HEK293 (cell line): ENCODE measurements at regions not wholly inside any gene's neighbourhood (a gene's known extent, or its start where the extent isn't known, plus 50 kb on each side); places are given as distances from the start of the nearest gene placed in this dataset.
A peak's percentile ranks its signal among the peaks of the same experiment; 100 is the strongest.

Source experiments
- CTCF ChIA-PET: fragments of 350-600 bp; formaldehyde crosslinking; extraction: SDS; loops from one replicate; lab custom pipeline; 2021; ENCODE audit warnings: antibody characterized with exemption; lab: Yijun Ruan, JAX
- POLR2A ChIA-PET: fragments of 300-600 bp; formaldehyde crosslinking; extraction: SDS; loops from one replicate; lab custom pipeline; 2020; ENCODE audit warnings: antibody characterized with exemption, inconsistent platforms; lab: Yijun Ruan, JAX
- H3K27ac ChIP-seq: fragments of 200-500 bp; sonication (Bioruptor generic); 2 replicates; pipeline ENCODE4 v1.5.1; 2014; ENCODE audit warnings: low read depth, low read length, control low read depth, inconsistent platforms; ENCODE audit errors: extremely low read depth
- H3K36me3 ChIP-seq, 2 experiments: fragments of 200-500 bp in 1 of 2; sonication (Bioruptor generic) in 1 of 2; 1 replicate in 1 of 2; 2 replicates in 1 of 2; pipeline ENCODE4 v1.5.1; 2014 to 2017; ENCODE audit warnings: inconsistent platforms in 2 of 2, low read length in 2 of 2; ENCODE audit not compliant: control insufficient read depth in 2 of 2, insufficient read depth in 1 of 2
- H3K4me1 ChIP-seq: fragments of 200-500 bp; sonication (Bioruptor generic); 2 replicates; pipeline ENCODE4 v1.5.1; 2014; ENCODE audit warnings: mild to moderate bottlenecking, low read length, inconsistent platforms; ENCODE audit not compliant: control insufficient read depth, insufficient read depth
- H3K4me3 ChIP-seq: 2 replicates; pipeline ENCODE4 v1.5.1; 2011; ENCODE audit warnings: low read depth, mild to moderate bottlenecking, control low read depth, low read length, moderate library complexity
- H3K9me3 ChIP-seq: fragments of 200-500 bp; sonication (Bioruptor generic); 2 replicates; pipeline ENCODE4 v1.5.1; 2014; ENCODE audit warnings: low read depth, low read length, inconsistent platforms; ENCODE audit not compliant: control insufficient read depth, insufficient read depth
- AEBP2 ChIP-seq: fragments of 450-650 bp; formaldehyde crosslinking; IDR thresholded peaks from 2 replicates; pipeline ENCODE4 v1.5.1; 2016; ENCODE audit warnings: missing biosample characterization, missing genetic modification characterization, borderline replicate concordance
- PRDM4 ChIP-seq: fragments of 450-650 bp; formaldehyde crosslinking; IDR thresholded peaks from 2 replicates; pipeline ENCODE4 v1.5.1; 2017; ENCODE audit warnings: missing biosample characterization, missing genetic modification characterization
- SALL2 ChIP-seq: fragments of 450-650 bp; formaldehyde crosslinking; IDR thresholded peaks from 2 replicates; pipeline ENCODE4 v1.5.0; 2017; ENCODE audit warnings: missing biosample characterization, mild to moderate bottlenecking, missing genetic modification characterization, borderline replicate concordance
- TSHZ1 ChIP-seq: fragments of 450-650 bp; formaldehyde crosslinking; IDR thresholded peaks from 2 replicates; pipeline ENCODE4 v1.5.1; 2016; ENCODE audit warnings: missing biosample characterization, missing genetic modification characterization, borderline replicate concordance
- ZFP41 ChIP-seq: fragments of 450-650 bp; formaldehyde crosslinking; IDR thresholded peaks from 2 replicates; pipeline ENCODE4 v1.5.1; 2016; ENCODE audit warnings: missing biosample characterization, missing genetic modification characterization, borderline replicate concordance
- ZNF155 ChIP-seq: fragments of 450-650 bp; formaldehyde crosslinking; IDR thresholded peaks from 2 replicates; pipeline ENCODE4 v1.5.1; 2016; ENCODE audit warnings: missing biosample characterization, missing genetic modification characterization
- ZNF157 ChIP-seq: fragments of 450-650 bp; formaldehyde crosslinking; IDR thresholded peaks from 2 replicates; pipeline ENCODE4 v1.5.1; 2016; ENCODE audit warnings: missing biosample characterization, missing genetic modification characterization
- ZNF248 ChIP-seq: fragments of 450-650 bp; formaldehyde crosslinking; IDR thresholded peaks from 2 replicates; pipeline ENCODE4 v1.5.1; 2017; ENCODE audit warnings: missing biosample characterization, missing genetic modification characterization
- ZNF274 ChIP-seq, 2 experiments: fragments of 200-500 bp in 1 of 2; fragments of 450-650 bp in 1 of 2; sonication (Bioruptor generic) in 1 of 2; formaldehyde crosslinking in 1 of 2; IDR thresholded peaks; 2 replicates each; pipeline versions ENCODE4 v1.5.1 to v1.6.1; 2014 to 2016; ENCODE audit warnings: borderline replicate concordance in 1 of 2, inconsistent platforms in 1 of 2, low read length in 1 of 2, missing biosample characterization in 1 of 2, missing genetic modification characterization in 1 of 2
- ZNF513 ChIP-seq: fragments of 450-650 bp; IDR thresholded peaks from 2 replicates; pipeline ENCODE4 v1.5.1; 2018; ENCODE audit warnings: missing biosample characterization, missing genetic modification characterization
- ZNF580 ChIP-seq: fragments of 450-650 bp; formaldehyde crosslinking; IDR thresholded peaks from 2 replicates; pipeline ENCODE4 v1.5.1; 2016; ENCODE audit warnings: missing biosample characterization, missing genetic modification characterization

GRCh38 chr1:4366091-4366490 lies 288.3 kb upstream of the AJAP1 start:
- no peak for TF ChIP-seq ZNF248 (tag by site-specific recombination)
- TF ChIP-seq, all 188 proteins: peak for 0
- Histone ChIP-seq H3K4me1 (no peaks in the 10 kb centered on the region), H3K4me3 (no peak overlapping the region), H3K27ac (no peak overlapping the region), H3K9me3 (no peaks in the 10 kb centered on the region), H3K36me3 (no peaks in the 10 kb centered on the region)
- ChIA-PET CTCF (no interaction called here), POLR2A (no interaction called here)

- H3K4me3 ChIP-seq, result no peak overlapping the region
- no peaks in the 10 kb centered on the region for H3K4me1 ChIP-seq
- H3K27ac ChIP-seq, result no peak overlapping the region
- no peak for TF ChIP-seq TSHZ1 (tag by site-specific recombination)
- TF ChIP-seq ZNF155 (tag by site-specific recombination), result no peak
- no peak for TF ChIP-seq PRDM4 (tag by site-specific recombination)
- TF ChIP-seq ZNF580 (tag by site-specific recombination), result no peak
- no peak for TF ChIP-seq ZNF274 (IDR thresholded peaks at IDR 0.05; ENCODE audit: low read length)
- TF ChIP-seq ZNF274 (tag by site-specific recombination; IDR thresholded peaks at IDR 0.05; ENCODE audit: borderline replicate concordance), result no peak
- no peak for TF ChIP-seq ZNF157 (tag by site-specific recombination)
- H3K9me3 ChIP-seq, result no peaks in the 10 kb centered on the region
- ChIA-PET POLR2A (no interaction called here), CTCF (no interaction called here)
- H3K36me3 ChIP-seq, result no peaks in the 10 kb centered on the region
These were observed 287.1 kb upstream of the AJAP1 start for GRCh38 chr1:4367230-4367777.

GRCh38 chr1:4369335-4369734 lies 285.1 kb upstream of the AJAP1 start:
- TF ChIP-seq SALL2 (tag by site-specific recombination), result no peak
- 0 out of 2 replicates have a peak, but pooled peaks have one; percentile 16 for TF ChIP-seq ZFP41 (tag by site-specific recombination)
- TF ChIP-seq ZNF513 (tag by site-specific recombination), result peak; percentile 96
- 0 out of 2 replicates have a peak, but pooled peaks have one; percentile 21 for TF ChIP-seq AEBP2 (tag by site-specific recombination)
- POLR2A ChIA-PET, result no interaction called here
- CTCF ChIA-PET, result no interaction called here

More at GRCh38 chr1:4369335-4369734, 285.1 kb upstream of the AJAP1 start:
- Histone ChIP-seq H3K27ac (no peak overlapping the region), H3K4me1 (no peaks in the 10 kb centered on the region), H3K36me3 (no peaks in the 10 kb centered on the region), H3K9me3 (no peaks in the 10 kb centered on the region), H3K4me3 (no peak overlapping the region)
